ENCODE measurements at regions not wholly inside any gene's neighbourhood (a gene's known extent, or its start where the extent isn't known, plus 50 kb on each side); places are given as distances from the start of the nearest gene placed in this dataset.

- Histone ChIP-seq H2BK5ac (ENCODE audit: low read depth, low read length, poor library complexity, severe bottlenecking) (no peak overlapping the region), H4K91ac (ENCODE audit: insufficient read depth, low read depth, low read length) (no peak overlapping the region), H3K14ac (replicated peaks; ENCODE audit: low read depth, low read length) (no peak overlapping the region), H4K5ac (ENCODE audit: low read depth, low read length) (no peak overlapping the region), H3K23ac (ENCODE audit: low read depth, low read length) (no peak overlapping the region), H3K4me1 (ENCODE audit: control insufficient read depth, insufficient read depth, low read length) (no peaks in the 10 kb centered on the region), H2AK5ac (ENCODE audit: low read depth, low read length) (no peak overlapping the region), H3K56ac (ENCODE audit: extremely low read depth, insufficient read depth, low read length) (no peak overlapping the region), H3K9me3 (ENCODE audit: control insufficient read depth, insufficient read depth, low read length) (no peaks in the 10 kb centered on the region), H3K36me3 (ENCODE audit: control insufficient read depth, insufficient read depth, low read length) (no peaks in the 10 kb centered on the region), H3K18ac (ENCODE audit: low read depth, low read length) (no peak overlapping the region), H3K9ac (ENCODE audit: low read depth, low read length) (no peak overlapping the region), H3K4me2 (ENCODE audit: low read depth, low read length) (no peak overlapping the region), H2BK120ac (ENCODE audit: low read depth, low read length) (no peak overlapping the region), H3K9me1 (ENCODE audit: insufficient read depth, low read length) (no peaks in the 10 kb centered on the region), H3K4me3 (ENCODE audit: insufficient read depth, low read depth, low read length) (no peak overlapping the region), H4K8ac (ENCODE audit: low read depth in 2 of 2, low read length in 2 of 2) (no peak overlapping the region), H3K27me3 (ENCODE audit: control insufficient read depth, insufficient read depth, low read length) (no peaks in the 10 kb centered on the region), H3K4ac (ENCODE audit: low read depth, low read length) (no peak overlapping the region), H2AFZ (replicated peaks; ENCODE audit: low read length, poor library complexity) (no peak overlapping the region), H2AK9ac (replicated peaks; ENCODE audit: low read depth, low read length, poor library complexity) (no peak overlapping the region), H4K20me1 (ENCODE audit: insufficient read depth, low read length) (no peaks in the 10 kb centered on the region), H2BK15ac (ENCODE audit: low read depth, low read length) (no peak overlapping the region), H3K79me1 (ENCODE audit: low read depth in 1 of 2, low read length in 2 of 2) (no peaks in the 10 kb centered on the region), H3K27ac (ENCODE audit: insufficient read depth, low read length) (no peak overlapping the region), H2BK20ac (ENCODE audit: low read depth, low read length) (no peak overlapping the region)
- ATAC-seq (ENCODE audit: low read depth) (peak; percentile 56; the same call in 1 of the 2 replicates), DNase-seq (peak; percentile 73)
- dilution Hi-C loops (cut with HindIII; ENCODE audit: low sequenced_read_pairs, unreplicated experiment) = no loop called here
- in situ Hi-C loops (cut with MboI; ENCODE audit: low sequenced_read_pairs) = loop anchor here (10.0 to 25.0 kb wide), 2 partner anchors 330 to 1603 kb away; partner anchors contain the start of genes NR2F1 and NR2F1-AS1
- intact Hi-C loops (cut with micrococcal nuclease) = loop anchor here (2.0 to 10.0 kb wide), 6 partner anchors 110 to 940 kb away; partner anchors contain the start of gene NR2F1
- ChIA-PET POLR2A (ENCODE audit: unreplicated experiment) (no interaction called here), CTCF (no interaction called here)
- TF ChIP-seq RFX5 (IDR thresholded peaks at IDR 0.05; ENCODE audit: low read depth, low read length) = no peak
- TF ChIP-seq SMC3 (IDR thresholded peaks at IDR 0.05; ENCODE audit: low read depth, low read length) = peak; percentile 74
- TF ChIP-seq BHLHE40 (IDR thresholded peaks at IDR 0.05; ENCODE audit: low read depth, low read length) = no peak
- TF ChIP-seq RAD21 (IDR thresholded peaks at IDR 0.05; ENCODE audit: low read length) = peak; percentile 75
- TF ChIP-seq CTCF (conservative IDR thresholded peaks at IDR 0.05; ENCODE audit: low read depth, low read length) = peak; percentile 69
- BruUV-seq (replicated peaks) = no TSS peak
Observed at GRCh38 chr5:93915142-93915553, 173.7 kb upstream of the POU5F2 start.
